ENCODE measurements at regions not wholly inside any gene's neighbourhood (a gene's known extent, or its start where the extent isn't known, plus 50 kb on each side); places are given as distances from the start of the nearest gene placed in this dataset.

GRCh38 chr5:17143335-17143734, 74.1 kb upstream of the BASP1 start:
- 20 to 49% methylated on average over 7 of the region's 7 CpGs for WGBS, 2 donors
- no peak for TF ChIP-seq CTCF (IDR thresholded peaks at IDR 0.05)
- TF ChIP-seq EP300 (IDR thresholded peaks at IDR 0.05), result no peak
- no peak for DNase-seq
- H3K4me1 ChIP-seq, result no peaks in the 10 kb centered on the region
- H3K36me3 ChIP-seq, result no peaks in the 10 kb centered on the region
- no peaks in the 10 kb centered on the region for H3K27me3 ChIP-seq
- H3K4me3 ChIP-seq, result no peak overlapping the region
- no peak overlapping the region for H3K27ac ChIP-seq
- intact Hi-C loops (cut with DNase I), result no loop called here
- H3K9me3 ChIP-seq, result no peaks in the 10 kb centered on the region

GRCh38 chr5:17146280-17146841, 71.1 kb upstream of the BASP1 start:
- DNase-seq, result no peak
- no peaks in the 10 kb centered on the region for H3K36me3 ChIP-seq

GRCh38 chr5:17147170-17147569, 70.3 kb upstream of the BASP1 start:
- intact Hi-C loops (cut with DNase I), result no loop called here
- no peak for DNase-seq
- no peak overlapping the region for H3K4me3 ChIP-seq
- no peaks in the 10 kb centered on the region for H3K27me3 ChIP-seq
- no peak overlapping the region for H3K27ac ChIP-seq
- no peaks in the 10 kb centered on the region for H3K36me3 ChIP-seq
- 96% methylated on average over 9 of the region's 9 CpGs for WGBS, 2 donors
- no peaks in the 10 kb centered on the region for H3K9me3 ChIP-seq
- no peaks in the 10 kb centered on the region for H3K4me1 ChIP-seq
- TF ChIP-seq POLR2A (IDR thresholded peaks at IDR 0.05), result no peak
- TF ChIP-seq CTCF (IDR thresholded peaks at IDR 0.05), result no peak
- TF ChIP-seq EP300 (IDR thresholded peaks at IDR 0.05), result no peak
- TF ChIP-seq POLR2AphosphoS5 (IDR thresholded peaks at IDR 0.05), result no peak

More at GRCh38 chr5:17146280-17146841, 71.1 kb upstream of the BASP1 start:
- H3K27me3 ChIP-seq, result no peaks in the 10 kb centered on the region
- H3K4me1 ChIP-seq, result no peaks in the 10 kb centered on the region
- 93 to 94% methylated on average over 5 of the region's 5 CpGs for WGBS, 2 donors
- no peaks in the 10 kb centered on the region for H3K9me3 ChIP-seq
- intact Hi-C loops (cut with DNase I), result no loop called here
- H3K27ac ChIP-seq, result no peak overlapping the region
- TF ChIP-seq EP300 (IDR thresholded peaks at IDR 0.05), result no peak
- TF ChIP-seq POLR2AphosphoS5 (IDR thresholded peaks at IDR 0.05), result no peak
- no peak for TF ChIP-seq POLR2A (IDR thresholded peaks at IDR 0.05)
- no peak for TF ChIP-seq CTCF (IDR thresholded peaks at IDR 0.05)
- no peak overlapping the region for H3K4me3 ChIP-seq

- no peaks in the 10 kb centered on the region for H3K36me3 ChIP-seq
- WGBS, 2 donors, result 76 to 96% methylated on average over 6 of the region's 6 CpGs
These were observed 69.8 kb upstream of the BASP1 start for GRCh38 chr5:17147617-17148016.

More at GRCh38 chr5:17147617-17148016, 69.8 kb upstream of the BASP1 start:
- intact Hi-C loops (cut with DNase I), result no loop called here
- no peaks in the 10 kb centered on the region for H3K9me3 ChIP-seq
- no peak overlapping the region for H3K4me3 ChIP-seq
- no peaks in the 10 kb centered on the region for H3K4me1 ChIP-seq
- no peak overlapping the region for H3K27ac ChIP-seq
- no peaks in the 10 kb centered on the region for H3K27me3 ChIP-seq
- no peak for TF ChIP-seq POLR2A (IDR thresholded peaks at IDR 0.05)
- TF ChIP-seq POLR2AphosphoS5 (IDR thresholded peaks at IDR 0.05), result no peak
- TF ChIP-seq EP300 (IDR thresholded peaks at IDR 0.05), result no peak
- TF ChIP-seq CTCF (IDR thresholded peaks at IDR 0.05), result no peak
- no peak for DNase-seq
